Middle frontal gyrus (tissue), 1 donor: ENCODE measurements at regions not wholly inside any gene's neighbourhood (a gene's known extent, or its start where the extent isn't known, plus 50 kb on each side); places are given as distances from the start of the nearest gene placed in this dataset.

Experiments used
- DNase-seq: peaks from one replicate; pipeline ENCODE4 v3.0.0-alpha.2; 2015; ENCODE audit warnings: low spot score; ENCODE audit errors: extremely low spot score

DNA sequence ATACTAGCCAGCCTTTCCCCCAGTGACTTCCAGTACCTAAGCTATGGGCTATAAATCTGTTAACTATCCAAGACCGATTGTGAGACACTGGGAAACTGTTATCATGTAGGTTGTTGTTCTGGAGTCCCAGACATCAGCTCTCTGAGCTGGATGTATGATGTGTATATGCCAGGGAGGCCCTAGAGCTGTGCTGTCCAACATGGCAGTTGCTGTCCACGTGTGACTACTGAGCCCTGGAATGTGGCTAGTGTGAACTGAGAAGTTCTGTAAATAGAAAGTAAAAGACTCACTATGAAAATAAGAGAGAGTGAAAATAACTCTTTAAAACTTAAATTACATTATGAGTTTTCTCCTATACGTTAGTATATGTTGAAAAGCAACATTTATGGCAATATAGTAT is 755.8 kb upstream of the FBXO33 start:
- no peak for DNase-seq

GRCh38 chr14:40164083-40164482 is 731.9 kb upstream of the FBXO33 start:
- no peak for DNase-seq

- no peak for DNase-seq
Observed at GRCh38 chr14:40139657-40140056, 707.4 kb upstream of the FBXO33 start.

GRCh38 chr14:40133463-40133862 is 701.2 kb upstream of the FBXO33 start:
- DNase-seq: no peak

DNA sequence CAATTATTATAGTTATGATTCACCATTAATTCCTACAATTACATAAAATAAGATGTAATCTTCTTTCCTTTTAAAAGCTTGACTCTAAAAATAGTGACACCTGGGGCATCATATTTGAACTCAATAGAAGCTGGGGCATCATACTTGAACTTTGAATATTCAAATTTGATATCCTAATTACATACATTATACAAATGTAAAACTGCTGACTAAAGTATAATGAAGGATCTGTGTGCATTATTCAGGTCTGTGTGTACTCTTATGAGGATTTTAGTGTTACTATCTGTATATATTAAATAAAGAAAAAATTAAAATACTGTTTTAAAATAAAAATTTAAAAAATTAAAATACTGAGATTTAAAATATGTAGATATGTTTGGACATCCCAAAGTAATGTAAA is 696.9 kb upstream of the FBXO33 start:
- DNase-seq: no peak

DNA sequence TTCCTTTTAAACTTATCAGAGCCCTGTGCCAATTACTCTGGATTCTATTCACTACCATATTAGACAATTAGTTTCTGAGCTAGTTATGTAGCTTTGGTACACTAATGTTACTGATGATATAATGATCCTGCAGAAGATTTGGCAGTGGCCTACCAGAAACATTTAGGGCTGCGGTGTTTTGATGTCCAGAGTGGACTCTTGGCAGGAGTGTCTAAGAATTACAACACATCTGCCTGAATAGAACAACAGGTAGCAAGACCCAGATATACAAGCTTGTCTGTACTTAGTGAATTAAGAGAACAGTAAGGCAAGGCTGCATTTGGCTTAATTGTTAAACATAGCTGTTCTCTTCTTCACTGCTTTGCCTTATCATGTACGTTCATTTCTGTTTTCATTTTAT is 691.6 kb upstream of the FBXO33 start:
- no peak for DNase-seq

DNA sequence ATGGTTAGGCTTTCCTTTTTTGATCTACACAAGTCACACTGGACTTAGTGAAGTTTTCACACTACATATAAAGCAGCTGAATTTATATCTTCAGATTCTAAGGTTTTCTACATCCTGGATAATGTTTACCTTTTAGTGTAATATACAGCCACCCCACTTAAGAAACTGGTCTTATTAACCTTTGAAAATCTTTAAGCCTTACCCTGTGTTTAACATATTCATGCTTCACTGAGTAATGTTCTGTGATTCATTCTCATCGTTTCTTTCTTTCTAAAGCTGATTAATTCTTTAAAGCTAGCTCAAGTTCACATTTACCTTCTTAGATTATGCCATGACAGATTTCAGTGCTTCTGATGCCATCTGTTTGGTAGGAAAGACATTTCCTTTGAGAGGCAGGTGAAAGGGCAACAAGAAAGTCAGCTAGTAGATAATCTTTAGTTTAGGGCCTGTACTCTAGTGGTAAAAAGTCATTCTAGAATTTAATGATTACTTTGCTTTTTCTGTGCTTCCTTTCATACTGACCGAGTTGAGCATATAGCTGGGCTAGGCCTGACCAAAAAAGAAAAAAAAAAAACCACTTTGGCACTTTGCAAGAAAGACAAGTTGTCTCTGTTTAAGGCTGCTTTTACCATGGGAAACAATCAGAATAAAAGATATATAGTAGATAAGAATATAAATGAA is 690.9 kb upstream of the FBXO33 start:
- DNase-seq: no peak

DNA sequence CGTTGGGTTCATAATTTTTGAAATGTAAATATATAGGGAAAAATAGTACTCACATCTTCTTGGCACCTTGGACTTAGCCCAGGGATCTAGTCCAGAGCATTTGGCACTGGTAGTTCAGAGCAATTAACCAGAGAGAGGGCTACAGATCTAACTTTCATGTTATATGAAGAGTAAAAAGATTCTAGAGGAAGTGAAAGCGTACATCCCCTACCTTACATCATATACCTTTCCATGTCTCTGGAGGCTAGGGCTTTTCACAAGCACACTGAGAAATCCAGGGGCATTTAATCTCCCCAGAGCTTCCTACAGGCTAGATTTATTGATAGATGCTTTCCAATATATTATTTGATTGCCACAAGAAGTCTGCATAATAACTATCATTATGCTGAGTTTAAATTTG is 687.5 kb upstream of the FBXO33 start:
- DNase-seq: no peak

DNA sequence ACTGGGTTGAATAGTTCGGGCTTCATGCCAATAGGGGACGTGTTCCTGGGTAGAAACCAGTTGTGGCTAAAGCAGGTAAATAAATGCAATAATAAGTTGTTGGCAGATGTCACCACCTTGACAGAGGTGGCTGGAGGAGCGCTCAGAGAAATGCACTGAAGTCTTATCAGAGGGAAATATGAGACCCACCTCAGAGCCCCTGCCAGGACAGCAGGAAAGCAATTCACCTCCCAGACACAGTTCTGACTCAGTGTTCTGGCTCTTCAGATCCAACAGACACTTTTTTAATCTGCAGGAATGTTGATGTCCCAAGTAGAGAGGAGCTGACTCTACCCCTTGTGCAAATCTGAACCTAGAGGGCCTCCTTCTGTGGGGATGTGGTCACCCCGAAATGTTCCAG is 687.1 kb upstream of the FBXO33 start:
- DNase-seq: no peak

GRCh38 chr14:40115583-40115982 is 683.4 kb upstream of the FBXO33 start:
- no peak for DNase-seq

DNA sequence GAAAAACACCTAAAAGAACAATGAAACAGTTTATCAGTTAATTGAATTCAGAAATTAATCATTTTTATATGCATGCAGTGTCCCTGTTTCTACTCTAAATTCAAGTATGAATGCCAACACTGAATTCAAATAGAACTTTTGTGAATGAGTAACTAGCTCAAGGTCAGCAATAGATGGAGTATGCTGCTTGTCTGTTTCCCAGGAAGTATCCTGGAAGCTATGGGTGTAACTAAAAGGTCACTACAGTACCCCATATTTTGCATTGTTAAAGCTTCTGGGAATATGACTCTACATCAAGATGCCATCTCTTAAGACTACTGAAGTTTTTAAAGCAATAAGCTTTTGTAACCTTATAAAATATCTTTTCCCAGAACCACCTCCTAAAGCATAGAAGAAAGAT is 681.4 kb upstream of the FBXO33 start:
- no peak for DNase-seq

GRCh38 chr14:40100544-40101196 is 668.4 kb upstream of the FBXO33 start:
- DNase-seq: no peak

DNA sequence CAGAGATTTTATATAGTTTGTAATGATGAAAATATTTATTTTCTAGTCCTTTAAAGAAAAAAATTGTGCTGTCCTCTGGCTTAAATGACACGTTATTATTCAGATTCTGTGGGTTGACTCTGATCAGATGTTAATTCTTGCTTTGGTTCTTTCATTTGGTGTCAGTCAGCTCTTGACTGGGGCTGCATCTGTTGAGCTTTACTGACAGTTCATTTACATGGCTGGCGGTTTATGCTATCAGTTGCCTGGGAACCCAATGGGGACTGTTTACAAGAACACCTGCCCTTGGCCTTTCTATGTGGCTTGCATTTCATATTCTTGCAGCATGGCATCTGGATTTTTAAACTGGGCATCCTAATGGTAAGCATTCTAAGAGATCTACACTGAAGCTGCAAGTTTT is 667.1 kb upstream of the FBXO33 start:
- DNase-seq: no peak

DNA sequence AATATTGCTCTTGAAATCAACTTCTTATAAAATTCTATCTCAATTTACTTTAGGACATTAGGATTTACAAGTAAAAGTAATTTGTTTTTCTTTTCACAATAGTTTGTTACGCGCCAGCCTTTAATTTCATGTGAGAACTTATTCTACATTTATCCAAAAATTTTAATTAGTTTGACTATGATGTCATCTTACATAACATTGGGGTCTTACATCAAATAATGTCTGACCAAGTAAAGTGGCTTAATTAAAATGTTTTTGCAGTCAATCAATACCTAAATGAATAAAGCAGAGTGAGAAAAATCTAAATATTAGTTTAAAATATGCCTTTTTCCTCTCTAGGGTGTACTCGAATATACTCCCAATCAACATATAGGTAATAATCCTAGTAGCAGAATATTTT is 666.2 kb upstream of the FBXO33 start:
- no peak for DNase-seq

DNA sequence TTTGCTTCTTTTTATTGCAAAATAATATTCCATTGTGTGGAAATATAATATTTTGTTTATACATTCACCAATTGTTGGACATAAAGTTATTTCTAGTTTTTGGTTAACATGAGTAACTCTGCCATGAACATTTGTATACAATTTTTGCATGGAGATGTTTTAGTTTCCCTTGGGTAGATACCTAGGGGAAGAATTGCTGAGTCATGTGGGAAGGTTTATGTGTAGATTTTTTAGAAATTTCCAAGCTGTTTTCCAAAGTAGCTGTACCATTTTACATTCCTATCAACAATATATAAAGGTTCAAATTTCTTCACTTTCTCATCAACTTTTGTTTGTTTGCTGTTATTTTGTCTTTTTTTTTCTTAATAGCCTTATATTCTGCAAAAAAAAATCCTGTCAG is 664.7 kb upstream of the FBXO33 start:
- no peak for DNase-seq

DNA sequence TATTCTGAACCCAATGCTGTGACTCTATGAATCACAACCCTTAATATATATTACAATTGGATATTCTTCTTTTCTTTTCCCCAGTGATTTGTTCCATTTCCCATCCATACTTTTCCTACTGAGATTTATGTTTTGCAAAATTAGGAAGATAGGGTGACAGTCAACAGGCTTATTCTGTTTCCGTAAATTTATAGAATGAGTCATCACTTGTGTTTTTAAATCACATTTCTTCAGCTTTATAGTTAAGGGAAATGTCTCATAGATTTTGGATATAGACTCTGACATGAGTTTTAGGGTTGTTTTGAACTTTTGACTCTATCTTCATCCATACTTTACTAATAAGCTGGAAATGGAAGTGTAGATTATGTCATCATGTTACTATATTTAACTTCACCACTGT is 661.6 kb upstream of the FBXO33 start:
- DNase-seq: no peak

DNA sequence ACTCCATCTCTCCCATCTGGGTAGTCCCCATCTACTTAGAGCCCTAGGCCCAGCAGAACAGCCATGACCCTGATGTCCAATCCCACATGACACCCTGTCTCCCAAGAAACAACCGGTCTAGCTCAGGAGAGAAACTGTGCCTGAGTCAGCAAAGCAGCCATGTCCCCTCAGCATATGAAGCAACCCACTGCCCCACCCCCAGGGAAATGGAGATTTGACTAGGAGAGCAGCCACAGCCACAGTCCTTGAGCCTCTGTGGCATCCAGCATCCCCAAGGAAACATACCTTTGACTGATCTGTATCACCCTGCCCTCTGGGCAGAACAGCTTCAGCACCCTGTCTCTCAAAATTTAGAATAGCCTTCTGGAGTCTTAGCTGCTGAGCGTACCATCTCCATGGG is 641.9 kb upstream of the FBXO33 start:
- no peak for DNase-seq

- DNase-seq: no peak
Observed at GRCh38 chr14:40072175-40072574, 639.9 kb upstream of the FBXO33 start.

GRCh38 chr14:40058901-40059897 is 627.0 kb upstream of the FBXO33 start:
- DNase-seq: no peak

DNA sequence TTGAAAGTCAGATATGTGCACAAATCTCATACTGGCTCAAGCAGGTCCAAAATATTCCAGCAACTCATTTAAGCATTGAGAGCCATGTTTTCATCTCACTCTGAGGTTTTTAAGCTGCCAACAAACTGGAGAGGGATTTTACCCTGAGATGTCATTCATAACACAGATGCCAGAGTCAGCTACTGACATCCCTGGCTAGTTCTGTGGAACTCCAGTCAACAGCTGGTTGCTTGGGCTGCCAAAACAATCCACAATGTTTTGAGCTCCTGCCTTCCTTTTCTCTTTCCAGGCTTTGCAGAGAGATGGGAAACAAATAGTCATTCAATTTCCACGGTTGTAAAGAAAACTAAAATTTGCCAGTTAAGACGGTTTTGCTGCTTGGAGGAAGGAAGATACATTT is 621.2 kb upstream of the FBXO33 start:
- DNase-seq: no peak

GRCh38 chr14:40028991-40029390 is 596.8 kb upstream of the FBXO33 start:
- no peak for DNase-seq

GRCh38 chr14:40025101-40025500 is 592.9 kb upstream of the FBXO33 start:
- no peak for DNase-seq
